Effector memory CD8-positive, alpha-beta T cell (primary cell): ENCODE measurements at regions not wholly inside any gene's neighbourhood (a gene's known extent, or its start where the extent isn't known, plus 50 kb on each side); places are given as distances from the start of the nearest gene placed in this dataset.
"Not testable (repeated sequence)": the region's sequence is repeated elsewhere in the genome, so short reads cannot be mapped to it uniquely, and the experiment has no call there.

Source experiments
- ATAC-seq: fragments of 150-1000 bp; cut with Tn5 transposase; replicated peaks from 2 replicates; pipeline ENCODE4 v1.10.0; 2021; ENCODE audit warnings: mild to moderate bottlenecking, moderate library complexity
- DNase-seq, 3 experiments: peaks; one replicate each; pipeline ENCODE4 v3.0.0; 2021
- H3K27ac Mint-ChIP-seq, 2 donors: one replicate each; pipeline ENCODE4 v1.8.0; 2022; ENCODE audit warnings: mild to moderate bottlenecking in 2 of 2, mixed read lengths in 2 of 2, moderate library complexity in 2 of 2
- H3K27me3 Mint-ChIP-seq, 2 donors: one replicate each; pipeline ENCODE4 v1.8.0; 2022; ENCODE audit warnings: mixed read lengths in 2 of 2
- H3K36me3 Mint-ChIP-seq: one replicate; pipeline ENCODE4 v1.8.0; 2022; ENCODE audit warnings: mild to moderate bottlenecking, moderate library complexity, mixed read lengths; ENCODE audit not compliant: insufficient read depth
- H3K4me1 Mint-ChIP-seq, 2 donors: one replicate each; pipeline ENCODE4 v1.8.0; 2022; ENCODE audit warnings: low read depth in 2 of 2, mixed read lengths in 2 of 2
- H3K4me3 Mint-ChIP-seq, 2 donors: one replicate each; pipeline ENCODE4 v1.8.0; 2022; ENCODE audit warnings: mild to moderate bottlenecking in 2 of 2, mixed read lengths in 2 of 2, moderate library complexity in 2 of 2
- H3K9me3 Mint-ChIP-seq, 2 donors: one replicate each; pipeline ENCODE4 v1.8.0; 2022; ENCODE audit warnings: mixed read lengths in 2 of 2

DNA sequence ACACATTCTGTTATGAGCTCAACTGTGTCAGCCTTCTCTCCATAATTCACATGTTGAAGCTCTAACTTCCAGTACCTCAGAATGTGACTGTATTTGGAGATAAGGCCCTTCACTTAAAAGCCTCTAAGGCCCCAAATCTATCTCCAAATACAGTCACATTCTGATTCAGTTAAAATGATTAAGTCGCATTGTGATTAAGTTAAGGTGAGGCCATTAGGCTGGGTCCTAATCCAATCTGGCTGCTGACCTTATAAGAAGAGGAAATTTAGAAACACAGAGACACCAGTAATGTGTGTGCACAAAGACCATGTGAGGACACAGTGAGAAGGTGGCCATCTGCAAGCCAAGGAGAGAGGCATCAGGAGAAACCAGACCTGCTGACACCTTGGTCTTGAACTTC, 141.6 kb downstream of the GXYLT1 start:
- Mint-ChIP-seq H3K27me3 (peaks cover 25 to 29% of the 10 kb centered on the region in 2 donors), H3K4me3 (no peak overlapping the region), H3K4me1 (no peaks in the 10 kb centered on the region), H3K27ac (no peak overlapping the region), H3K36me3 (no peaks in the 10 kb centered on the region), H3K9me3 (no peaks in the 10 kb centered on the region)
- ATAC-seq (no peak), DNase-seq (no peak)

DNA sequence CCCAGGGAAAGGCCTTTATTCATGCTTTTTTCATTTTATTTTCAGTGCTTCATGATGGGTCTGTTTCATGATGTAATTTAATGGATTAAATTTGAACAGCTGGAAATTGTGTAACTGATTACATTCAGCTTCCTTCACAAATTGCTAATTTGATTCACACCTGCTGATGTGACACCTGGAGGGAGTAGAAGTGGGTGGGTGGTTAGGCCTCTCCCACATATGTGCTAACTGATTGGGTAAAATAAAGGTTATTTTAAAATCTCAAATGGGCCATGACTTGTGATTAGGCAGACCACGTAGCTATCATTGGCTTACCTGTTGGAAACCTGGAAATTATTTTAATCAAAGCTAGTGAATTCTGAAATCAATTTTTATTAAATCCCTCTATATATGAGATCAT, 142.1 kb downstream of the GXYLT1 start:
- DNase-seq (no peak), ATAC-seq (no peak)
- Mint-ChIP-seq H3K9me3 (no peaks in the 10 kb centered on the region), H3K27me3 (peaks cover 29% of the 10 kb centered on the region in 2 donors), H3K27ac (no peak overlapping the region), H3K4me3 (no peak overlapping the region), H3K4me1 (no peaks in the 10 kb centered on the region), H3K36me3 (no peaks in the 10 kb centered on the region)

DNA sequence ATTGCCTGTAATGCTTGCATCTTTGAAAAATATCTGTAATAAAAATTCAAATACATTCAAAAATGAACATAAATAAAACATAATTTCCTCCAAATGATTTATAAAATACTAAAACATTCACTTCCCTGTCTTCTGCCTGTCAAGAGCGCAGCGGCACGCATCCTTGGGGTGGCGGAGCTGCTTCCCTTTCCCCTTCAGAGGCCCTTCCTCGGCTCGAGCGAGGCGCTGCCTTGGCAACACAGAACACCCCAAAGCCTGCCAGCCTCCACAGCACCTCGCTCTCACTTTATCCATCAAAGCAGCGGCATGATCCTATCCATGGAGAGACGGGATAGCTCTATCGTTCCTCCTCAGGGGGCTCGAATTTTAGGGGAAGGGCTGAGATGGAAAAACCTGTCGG, 146.2 kb downstream of the GXYLT1 start:
- DNase-seq (no peak), ATAC-seq (no peak)
- Mint-ChIP-seq H3K4me3 (no peak overlapping the region), H3K4me1 (no peaks in the 10 kb centered on the region), H3K36me3 (no peaks in the 10 kb centered on the region), H3K9me3 (no peaks in the 10 kb centered on the region), H3K27me3 (peaks cover 26 to 29% of the 10 kb centered on the region in 2 donors), H3K27ac (no peak overlapping the region)

DNA sequence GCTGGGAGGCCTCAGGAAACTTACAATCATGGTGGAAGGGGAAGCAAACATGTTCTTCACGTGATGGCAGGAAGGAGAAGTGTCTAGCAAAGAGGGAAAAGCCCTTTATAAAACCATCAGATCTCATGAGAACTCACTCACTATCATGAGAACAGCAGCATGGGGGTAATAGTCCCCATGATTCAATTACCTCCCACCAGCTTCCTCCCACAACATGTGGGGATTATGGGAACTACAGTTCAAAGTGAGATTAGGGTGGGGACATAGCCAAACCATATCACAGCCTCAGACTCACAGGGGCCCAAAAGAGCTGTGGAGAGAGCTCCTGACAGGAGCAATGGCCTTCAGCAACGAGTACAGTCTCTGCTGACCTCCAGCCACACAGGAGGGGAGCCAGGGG, 151.4 kb downstream of the GXYLT1 start:
- no peak for ATAC-seq
- no peak for DNase-seq
- Mint-ChIP-seq H3K36me3 (no peaks in the 10 kb centered on the region), H3K4me3 (no peak overlapping the region), H3K27me3 (peaks cover 16% of the 10 kb centered on the region in 2 donors), H3K9me3 (no peaks in the 10 kb centered on the region), H3K4me1 (no peaks in the 10 kb centered on the region), H3K27ac (no peak overlapping the region)

DNA sequence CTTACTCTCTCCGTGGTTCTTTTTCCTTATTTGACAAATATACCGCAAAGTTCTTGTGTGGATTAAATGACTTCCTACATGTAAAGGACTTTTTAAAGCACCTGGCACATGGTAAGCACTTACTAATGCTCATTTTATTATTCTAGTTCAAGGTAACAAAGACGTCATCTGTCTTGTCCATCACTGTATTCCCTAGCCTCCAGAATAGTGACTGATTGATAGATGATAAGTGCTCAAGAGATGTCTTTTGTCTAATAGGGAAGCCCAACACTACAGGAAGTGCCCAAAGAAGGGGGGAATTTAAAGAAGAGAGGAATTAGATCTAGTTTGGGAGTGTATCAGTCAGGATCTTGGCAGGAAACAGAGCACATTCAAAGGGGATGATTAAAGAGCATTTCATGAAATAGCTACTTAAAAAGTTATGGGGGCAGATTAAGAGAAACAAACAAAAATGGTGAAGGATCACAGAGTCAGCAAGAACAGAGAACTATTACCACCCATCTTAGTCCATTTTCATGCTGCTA, 151.9 kb downstream of the GXYLT1 start:
- Mint-ChIP-seq H3K27me3 (peaks cover 11 to 16% of the 10 kb centered on the region in 2 donors), H3K36me3 (no peaks in the 10 kb centered on the region), H3K4me3 (no peak overlapping the region), H3K27ac (no peak overlapping the region), H3K4me1 (no peaks in the 10 kb centered on the region), H3K9me3 (no peaks in the 10 kb centered on the region)
- ATAC-seq (no peak), DNase-seq (no peak)

DNA sequence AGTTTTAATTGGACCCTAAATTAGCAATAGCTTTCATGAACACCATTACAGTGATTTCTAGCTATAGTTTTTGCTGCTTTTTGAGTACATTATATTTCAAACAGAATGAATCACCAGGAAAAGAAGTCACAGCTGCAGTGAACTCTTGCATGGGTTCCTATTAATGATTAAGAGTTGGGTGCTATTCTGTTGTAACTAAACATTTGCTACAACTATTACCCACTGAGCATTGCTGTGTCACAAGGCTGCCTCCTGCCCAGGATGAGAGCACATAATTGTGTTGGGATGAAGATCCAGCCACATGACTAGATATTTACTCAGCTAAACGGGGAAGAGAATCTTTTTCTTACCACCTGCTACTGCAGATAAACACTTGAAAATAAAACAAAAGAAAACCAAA, 152.7 kb downstream of the GXYLT1 start:
- Mint-ChIP-seq H3K9me3 (no peaks in the 10 kb centered on the region), H3K27ac (no peak overlapping the region), H3K36me3 (no peaks in the 10 kb centered on the region), H3K27me3 (peaks cover 11 to 16% of the 10 kb centered on the region in 2 donors), H3K4me3 (no peak overlapping the region), H3K4me1 (no peaks in the 10 kb centered on the region)
- ATAC-seq (no peak), DNase-seq (no peak)

DNA sequence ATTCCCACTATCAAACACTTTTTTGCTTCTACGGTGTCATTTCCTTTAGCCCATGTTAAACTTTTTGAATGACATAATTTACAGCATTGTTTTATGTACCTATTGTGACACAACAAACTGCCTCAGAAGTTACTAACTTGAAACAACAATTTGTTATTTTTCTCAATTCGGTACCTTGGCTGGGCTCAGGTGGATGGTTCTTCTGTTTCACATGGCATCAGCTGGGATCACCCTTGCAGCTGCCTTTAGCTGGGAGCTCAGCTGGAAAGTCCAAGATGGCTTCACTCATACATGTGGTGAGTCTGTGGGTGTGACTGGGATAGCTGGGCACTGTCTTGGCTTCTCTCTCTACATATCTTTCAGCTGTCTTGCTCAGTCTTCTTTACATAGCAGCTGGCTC, 156.0 kb downstream of the GXYLT1 start:
- no peak for DNase-seq
- no peak for ATAC-seq
- H3K4me3 Mint-ChIP-seq = no peak overlapping the region
- peaks cover 22 to 24% of the 10 kb centered on the region in 2 donors for H3K27me3 Mint-ChIP-seq
- no peaks in the 10 kb centered on the region for H3K36me3 Mint-ChIP-seq
- H3K9me3 Mint-ChIP-seq = no peaks in the 10 kb centered on the region
- no peak overlapping the region for H3K27ac Mint-ChIP-seq
- H3K4me1 Mint-ChIP-seq = no peaks in the 10 kb centered on the region

DNA sequence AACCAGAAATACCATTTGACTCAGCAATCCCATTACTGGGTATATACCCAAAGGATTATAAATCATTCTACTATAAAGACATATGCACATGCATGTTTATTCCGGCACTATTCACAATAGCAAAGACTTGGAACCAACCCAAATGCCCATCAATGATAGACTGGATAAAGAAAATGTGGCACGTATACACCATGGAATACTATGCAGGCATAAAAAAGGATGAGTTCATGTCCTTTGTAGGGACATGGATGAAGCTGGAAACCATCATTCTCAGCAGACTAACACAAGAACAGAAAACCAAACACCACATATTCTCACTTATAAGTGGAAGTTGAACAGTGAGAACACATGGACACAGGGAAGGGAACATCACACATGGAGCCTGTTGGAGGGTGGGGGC, 158.2 kb downstream of the GXYLT1 start:
- H3K27me3 Mint-ChIP-seq = peaks cover 28 to 46% of the 10 kb centered on the region in 2 donors
- H3K9me3 Mint-ChIP-seq, ATAC-seq, H3K36me3 Mint-ChIP-seq, H3K27ac Mint-ChIP-seq, H3K4me3 Mint-ChIP-seq, H3K4me1 Mint-ChIP-seq, DNase-seq: not testable (repeated sequence)

DNA sequence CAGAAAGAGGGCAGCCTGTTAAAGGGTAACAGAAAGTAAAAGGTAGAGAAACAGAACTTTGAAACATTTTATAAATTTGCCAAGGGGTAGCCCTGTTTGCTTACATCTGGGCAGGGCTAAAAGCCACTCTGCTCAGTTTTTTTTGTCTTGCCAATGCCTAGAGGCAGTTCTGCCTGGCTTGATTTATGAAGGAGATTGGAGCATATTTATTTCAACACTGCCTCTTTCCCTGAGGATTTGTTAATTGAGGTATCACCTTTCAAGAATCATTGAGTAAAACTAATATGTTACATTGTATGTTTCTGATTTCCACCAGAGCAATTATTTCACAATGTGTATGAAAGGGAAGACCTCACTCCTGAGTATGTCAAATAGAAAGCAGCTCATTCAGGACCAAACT, 160.8 kb downstream of the GXYLT1 start:
- H3K27me3 Mint-ChIP-seq = peaks cover 46 to 61% of the 10 kb centered on the region in 2 donors
- no peaks in the 10 kb centered on the region for H3K4me1 Mint-ChIP-seq
- no peak overlapping the region for H3K4me3 Mint-ChIP-seq
- DNase-seq (no peak), ATAC-seq (no peak)
- no peaks in the 10 kb centered on the region for H3K9me3 Mint-ChIP-seq
- H3K36me3 Mint-ChIP-seq = no peaks in the 10 kb centered on the region
- no peak overlapping the region for H3K27ac Mint-ChIP-seq

DNA sequence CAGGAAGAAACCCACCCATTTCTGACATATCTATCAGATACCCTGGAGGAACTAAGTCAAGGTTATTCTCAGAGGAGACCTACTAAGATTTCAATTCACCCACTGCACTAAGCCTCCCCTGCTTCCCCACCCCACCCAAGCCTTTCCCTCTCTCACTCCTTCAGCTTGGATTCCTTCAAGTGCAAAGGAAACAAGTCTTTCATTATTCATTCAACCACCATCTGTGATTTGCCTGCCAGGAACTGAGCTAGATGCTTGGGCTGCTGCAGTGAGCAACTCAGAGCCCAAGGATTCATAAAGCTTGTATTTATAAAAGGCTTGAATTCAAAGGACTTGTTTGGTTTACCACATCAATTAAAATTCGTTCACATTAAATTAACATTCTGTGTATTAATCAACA, 161.3 kb downstream of the GXYLT1 start:
- no peak overlapping the region for H3K4me3 Mint-ChIP-seq
- H3K36me3 Mint-ChIP-seq = no peaks in the 10 kb centered on the region
- H3K27ac Mint-ChIP-seq = no peak overlapping the region

DNA sequence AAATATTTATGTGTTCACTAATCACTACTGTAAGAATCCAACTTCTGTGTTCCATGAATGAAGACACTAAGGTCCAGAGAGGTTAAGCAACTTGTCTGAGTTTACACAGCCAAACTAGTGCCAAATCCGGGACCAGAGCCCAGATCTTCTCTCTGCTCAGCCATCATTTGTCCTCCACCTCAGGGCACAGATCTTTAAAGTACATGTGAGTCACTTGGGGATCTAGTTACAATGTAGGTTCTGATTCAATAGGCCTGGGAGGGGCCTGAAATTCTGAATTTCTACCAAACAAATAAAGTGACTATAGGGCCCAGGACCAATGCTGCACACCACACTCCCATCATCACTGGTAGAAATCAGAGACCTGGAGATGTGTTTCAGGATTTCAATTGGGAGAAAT, 162.9 kb downstream of the GXYLT1 start:
- DNase-seq (no peak), ATAC-seq (no peak)
- Mint-ChIP-seq H3K4me3 (no peak overlapping the region), H3K4me1 (no peaks in the 10 kb centered on the region), H3K27me3 (peaks cover 53 to 63% of the 10 kb centered on the region in 2 donors), H3K27ac (no peak overlapping the region), H3K9me3 (no peaks in the 10 kb centered on the region), H3K36me3 (no peaks in the 10 kb centered on the region)

More for the DNA sequence above, 161.3 kb downstream of the GXYLT1 start:
- ATAC-seq (no peak), DNase-seq (no peak)
- Mint-ChIP-seq H3K27me3 (peaks cover 46 to 59% of the 10 kb centered on the region in 2 donors), H3K9me3 (no peaks in the 10 kb centered on the region), H3K4me1 (no peaks in the 10 kb centered on the region)

DNA sequence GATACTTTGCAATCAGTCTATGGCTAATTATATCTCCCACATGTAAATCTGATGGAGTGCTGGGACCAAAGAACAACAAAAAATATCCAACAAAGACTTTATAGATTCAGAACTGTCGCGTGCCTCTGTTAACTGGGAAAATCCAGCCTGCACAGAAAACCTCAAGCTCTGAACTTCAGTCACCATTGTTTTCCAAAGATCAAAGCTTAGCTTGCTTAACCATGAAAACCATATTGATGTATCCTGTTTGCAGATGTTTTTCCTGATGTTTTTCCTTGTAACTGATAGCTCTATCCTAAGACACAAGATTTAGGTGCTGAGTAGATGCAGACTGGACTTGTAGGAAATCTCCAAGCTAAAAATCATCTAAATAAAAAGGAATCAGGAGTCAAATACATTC, 163.7 kb downstream of the GXYLT1 start:
- ATAC-seq (no peak), DNase-seq (no peak)
- Mint-ChIP-seq H3K9me3 (no peaks in the 10 kb centered on the region), H3K36me3 (no peaks in the 10 kb centered on the region), H3K4me1 (no peaks in the 10 kb centered on the region), H3K4me3 (no peak overlapping the region), H3K27ac (no peak overlapping the region), H3K27me3 (peaks cover 49 to 56% of the 10 kb centered on the region in 2 donors)

DNA sequence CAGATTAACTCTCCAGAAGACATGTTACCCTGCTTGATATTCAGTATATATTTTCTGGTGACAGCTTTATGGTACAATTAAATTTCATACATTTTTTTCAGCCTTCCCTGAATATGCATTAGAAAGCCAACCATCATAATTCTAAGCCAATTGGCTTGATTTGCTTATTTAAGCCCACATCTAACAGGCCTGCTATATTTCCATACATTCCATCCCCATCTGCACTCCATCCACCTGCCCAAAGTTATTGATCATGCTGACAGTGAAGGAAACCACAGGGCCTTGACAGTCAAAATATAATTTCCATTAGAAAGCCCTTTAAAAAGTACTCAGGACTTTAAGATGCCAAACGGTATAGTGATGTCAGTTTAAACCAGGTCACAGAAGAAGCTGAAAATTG, 164.3 kb downstream of the GXYLT1 start:
- H3K27ac Mint-ChIP-seq = no peak overlapping the region
- DNase-seq = no peak
- H3K36me3 Mint-ChIP-seq = no peaks in the 10 kb centered on the region
- no peaks in the 10 kb centered on the region for H3K9me3 Mint-ChIP-seq
- peaks cover 45 to 56% of the 10 kb centered on the region in 2 donors for H3K27me3 Mint-ChIP-seq
- no peaks in the 10 kb centered on the region for H3K4me1 Mint-ChIP-seq
- no peak for ATAC-seq
- no peak overlapping the region for H3K4me3 Mint-ChIP-seq

DNA sequence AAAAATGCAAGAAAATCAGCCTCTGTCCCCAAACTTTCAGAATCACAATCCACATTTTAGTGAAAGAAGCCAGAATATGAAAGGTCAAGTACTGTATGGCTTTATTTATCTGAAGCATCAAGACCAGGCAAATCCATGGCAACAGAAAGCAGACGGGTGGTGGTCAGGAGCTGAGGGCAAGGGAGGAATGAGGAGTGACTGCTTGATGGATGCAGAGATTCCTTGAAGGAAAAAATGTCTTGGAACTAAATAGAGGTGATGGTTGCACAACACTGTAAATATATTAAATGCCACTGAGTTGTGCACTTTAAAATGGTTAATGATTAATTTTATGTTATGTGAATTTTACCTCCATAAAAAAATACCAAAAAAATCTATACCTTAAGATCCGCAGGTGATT, 165.1 kb downstream of the GXYLT1 start:
- H3K27me3 Mint-ChIP-seq = peaks cover 38 to 50% of the 10 kb centered on the region in 2 donors
- ATAC-seq (no peak), DNase-seq (no peak)
- H3K9me3 Mint-ChIP-seq = no peaks in the 10 kb centered on the region
- no peaks in the 10 kb centered on the region for H3K4me1 Mint-ChIP-seq
- H3K36me3 Mint-ChIP-seq = no peaks in the 10 kb centered on the region
- H3K27ac Mint-ChIP-seq = no peak overlapping the region
- H3K4me3 Mint-ChIP-seq = no peak overlapping the region

DNA sequence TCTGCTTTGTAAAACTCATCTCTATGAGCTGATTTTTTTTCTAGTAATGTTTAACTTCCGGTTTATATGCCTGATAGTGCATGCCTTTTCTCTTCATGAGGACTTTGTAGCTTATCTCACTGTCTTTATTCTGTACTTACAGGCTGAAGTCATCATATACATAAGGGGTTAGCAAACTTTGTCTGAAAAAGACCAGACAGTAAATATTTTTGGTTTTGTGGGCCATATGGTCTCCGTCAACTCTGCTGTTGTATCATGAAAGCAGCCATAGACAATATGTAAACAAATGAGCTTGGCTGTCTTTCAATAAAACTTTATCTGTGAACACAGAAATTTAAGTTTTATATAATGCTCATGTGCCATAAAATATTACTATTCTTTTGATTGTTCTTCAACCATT, 172.1 kb downstream of the GXYLT1 start:
- Mint-ChIP-seq H3K4me1 (no peaks in the 10 kb centered on the region), H3K36me3 (no peaks in the 10 kb centered on the region), H3K4me3 (no peak overlapping the region), H3K27me3 (peaks cover 0 to under 1% of the 10 kb centered on the region in 2 donors), H3K27ac (no peak overlapping the region), H3K9me3 (no peaks in the 10 kb centered on the region)
- ATAC-seq (no peak), DNase-seq (no peak)
